GM13976 (cell line): ENCODE measurements at regions not wholly inside any gene's neighbourhood (a gene's known extent, or its start where the extent isn't known, plus 50 kb on each side); places are given as distances from the start of the nearest gene placed in this dataset.

Experiments used
- DNase-seq: peaks from one replicate; pipeline ENCODE4 v3.0.0; 2012; ENCODE audit warnings: low spot score
- CTCF ChIP-seq: IDR thresholded peaks from 2 replicates; pipeline ENCODE4 v1.5.1; 2012; ENCODE audit warnings: borderline replicate concordance, mild to moderate bottlenecking; ENCODE audit not compliant: insufficient read depth; ENCODE audit errors: extremely low read depth, missing control alignments, control extremely low read depth
- in situ Hi-C: fragments of 300-500 bp; cut with MboI; formaldehyde crosslinking; loops from one replicate; pipeline ENCODE4 v1.12.0; 2022; ENCODE audit warnings: low sequenced_read_pairs, mixed read lengths, inconsistent platforms; ENCODE audit not compliant: unreplicated experiment

DNA sequence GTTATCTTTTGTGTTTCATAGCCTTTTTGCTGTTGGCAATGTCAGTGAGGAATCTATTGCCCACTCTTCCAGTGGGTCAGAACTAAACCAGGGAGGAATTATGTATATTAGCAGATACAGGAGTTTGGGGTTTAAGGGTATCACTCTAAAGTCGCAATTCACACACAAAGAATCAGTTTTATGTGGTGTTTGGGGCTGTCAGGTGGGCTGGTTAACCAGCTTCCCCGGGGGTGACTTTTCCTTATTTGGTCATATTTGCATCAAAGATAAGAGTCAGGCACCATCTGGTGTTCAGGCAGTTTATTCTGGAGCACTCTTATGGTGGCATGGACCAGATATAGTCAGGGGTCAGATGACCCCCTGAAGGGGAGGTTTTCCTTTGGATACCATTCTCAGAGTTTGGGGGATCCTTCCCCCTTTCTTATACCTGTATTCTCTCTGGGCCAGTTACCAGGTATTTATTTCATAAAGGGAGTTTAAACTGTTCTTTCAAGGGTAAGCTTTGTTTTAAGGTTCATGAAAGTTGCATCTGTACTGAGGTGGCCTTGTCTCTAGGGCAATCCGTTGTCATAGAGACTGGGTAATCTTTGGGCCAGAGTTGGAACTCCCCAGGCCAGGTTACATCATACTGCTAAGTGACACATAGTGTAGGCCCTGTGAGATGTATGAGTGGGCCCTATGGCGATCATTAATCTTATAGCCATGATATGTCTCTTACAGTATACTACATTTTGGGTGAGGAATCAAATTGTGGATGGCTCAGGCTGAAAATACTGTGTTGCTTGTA is 148.2 kb downstream of the RWDD3 start:
- DNase-seq = no peak
- in situ Hi-C loops = no loop called here
- no peak for TF ChIP-seq CTCF

DNA sequence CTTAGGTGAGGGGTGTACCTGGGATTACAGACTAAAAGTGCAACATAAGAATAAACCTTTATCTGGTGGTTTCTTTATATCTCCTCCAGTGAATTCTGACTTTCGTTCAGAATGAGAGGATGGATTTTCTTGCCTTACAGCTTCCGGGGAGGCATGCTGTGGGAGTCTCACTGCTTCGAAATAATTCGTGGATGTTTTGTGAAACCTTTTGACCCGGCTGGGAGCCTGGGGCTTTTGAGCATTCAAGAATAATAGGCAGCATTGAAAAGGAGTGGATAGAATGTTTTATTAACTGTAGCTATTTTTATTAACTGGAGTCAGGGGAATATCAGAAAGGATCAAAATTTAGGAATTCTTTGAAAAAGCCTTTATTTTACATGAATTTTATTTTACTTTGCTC is 149.1 kb downstream of the RWDD3 start:
- no peak for DNase-seq
- in situ Hi-C loops = no loop called here
- no peak for TF ChIP-seq CTCF

GRCh38 chr1:95384567-95384966 is 150.6 kb downstream of the RWDD3 start:
- DNase-seq = no peak
- TF ChIP-seq CTCF = no peak
- in situ Hi-C loops = no loop called here

DNA sequence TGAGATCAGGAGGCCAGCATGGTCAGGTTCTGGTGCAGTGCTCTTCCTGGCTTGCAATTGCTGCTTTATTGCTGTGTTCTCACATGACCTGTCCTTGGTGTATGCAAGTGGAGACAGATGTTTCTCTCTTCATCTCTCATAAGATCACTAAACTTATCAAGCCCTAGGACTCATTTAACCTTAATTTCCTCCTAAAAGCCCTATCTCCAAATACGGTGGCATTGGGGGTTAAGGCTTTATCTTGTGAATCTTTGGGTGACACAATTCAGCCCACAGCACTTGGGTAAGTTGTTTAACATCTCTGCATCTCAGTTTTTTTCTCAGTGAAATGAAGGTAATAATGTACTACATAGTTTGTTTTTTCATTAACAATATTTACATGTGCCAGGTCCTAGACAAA is 152.4 kb downstream of the RWDD3 start:
- no peak for DNase-seq
- no peak for TF ChIP-seq CTCF
- in situ Hi-C loops = no loop called here

DNA sequence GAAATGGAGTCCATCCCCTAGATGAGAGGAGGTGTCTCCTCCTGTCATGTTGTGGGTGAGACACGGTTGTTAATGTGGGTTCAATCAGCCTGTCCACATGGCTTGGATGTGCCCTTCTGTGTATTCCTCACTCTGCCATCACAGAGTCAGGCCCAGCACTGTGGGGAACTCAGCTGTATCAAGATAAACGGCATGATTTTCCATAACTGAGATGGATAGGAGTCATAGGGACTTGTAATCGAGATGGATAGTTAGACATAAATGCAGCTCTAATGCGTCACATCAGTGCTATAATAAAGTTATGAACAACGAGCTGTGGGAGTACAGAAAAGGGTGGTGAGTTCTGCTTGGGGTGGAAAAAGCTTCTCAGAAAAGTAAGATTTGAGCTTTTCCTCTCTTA is 152.9 kb downstream of the RWDD3 start:
- in situ Hi-C loops = no loop called here
- DNase-seq = no peak
- TF ChIP-seq CTCF = no peak

GRCh38 chr1:95388031-95388430 is 154.0 kb downstream of the RWDD3 start:
- in situ Hi-C loops = no loop called here
- no peak for DNase-seq
- no peak for TF ChIP-seq CTCF

DNA sequence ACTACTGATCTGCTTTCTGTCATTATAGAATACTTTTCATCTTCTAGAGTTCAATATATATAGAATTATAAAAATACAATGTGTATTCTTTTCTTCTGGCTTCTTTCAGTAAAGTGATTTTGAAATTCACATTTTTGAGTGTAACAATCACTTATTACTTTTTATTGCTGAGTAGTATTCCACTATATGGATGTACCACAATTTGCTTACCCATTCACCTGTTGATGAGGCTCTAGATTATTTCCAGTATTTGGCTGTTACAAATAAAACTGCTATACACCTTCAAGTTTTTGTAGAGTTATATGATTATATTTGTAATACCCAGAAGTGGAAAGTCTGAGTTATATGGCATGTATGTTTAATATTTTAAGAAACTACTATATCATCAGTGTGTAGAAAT is 159.4 kb downstream of the RWDD3 start:
- in situ Hi-C loops = no loop called here
- DNase-seq = no peak
- TF ChIP-seq CTCF = no peak
